ENCODE measurements at regions not wholly inside any gene's neighbourhood (a gene's known extent, or its start where the extent isn't known, plus 50 kb on each side); places are given as distances from the start of the nearest gene placed in this dataset.

DNA sequence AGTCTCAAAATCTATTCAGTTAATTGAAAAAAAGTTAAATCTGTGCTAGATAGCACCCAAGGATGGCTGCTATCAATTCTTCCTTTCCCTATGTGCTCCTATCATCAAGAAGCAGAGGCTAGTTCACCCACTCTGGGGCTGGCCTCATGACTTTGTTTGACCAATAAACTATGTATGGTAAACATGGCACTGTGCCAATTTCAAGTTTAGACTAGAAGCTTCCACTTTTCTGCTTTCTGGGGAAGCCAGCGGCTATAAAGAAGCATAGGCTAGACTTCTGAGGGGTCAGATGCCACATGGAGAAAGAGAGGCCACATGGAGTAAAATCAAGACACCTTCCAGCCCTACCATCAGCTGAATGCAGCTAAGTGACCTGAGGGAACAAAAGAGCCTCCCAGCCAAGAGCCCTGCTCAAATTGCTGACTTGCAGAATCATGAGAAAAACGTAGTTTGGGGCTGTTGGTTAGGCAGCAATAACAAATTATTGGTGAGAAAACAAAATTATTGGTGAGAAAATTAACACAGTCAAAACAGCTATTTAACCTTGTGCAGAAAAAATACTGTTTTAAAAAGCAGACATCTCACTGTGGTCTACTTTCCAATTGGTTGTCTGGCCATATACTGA lies 86.5 kb upstream of the SLC14A2 start:
- Histone ChIP-seq H3K36me3 (ENCODE audit: insufficient read depth, low read length, poor library complexity, severe bottlenecking) (no peaks in the 10 kb centered on the region), H3K4me3 (ENCODE audit: low read depth, low read length, poor library complexity, severe bottlenecking) (no peak overlapping the region), H3K27ac (ENCODE audit: low read depth, low read length, poor library complexity, severe bottlenecking) (no peak overlapping the region), H3K4me1 (ENCODE audit: insufficient read depth, low read length, poor library complexity, severe bottlenecking) (no peaks in the 10 kb centered on the region), H3K9me3 (ENCODE audit: low read depth, low read length, poor library complexity, severe bottlenecking) (no peaks in the 10 kb centered on the region), H3K27me3 (replicated peaks; ENCODE audit: insufficient read depth, low read depth, low read length, poor library complexity) (no peaks in the 10 kb centered on the region)
- ChIA-PET POLR2A (ENCODE audit: low non-redundant PET) (no interaction called here), CTCF (no interaction called here)
- BruUV-seq (replicated peaks) = no TSS peak
- TF ChIP-seq, protein P1, sequence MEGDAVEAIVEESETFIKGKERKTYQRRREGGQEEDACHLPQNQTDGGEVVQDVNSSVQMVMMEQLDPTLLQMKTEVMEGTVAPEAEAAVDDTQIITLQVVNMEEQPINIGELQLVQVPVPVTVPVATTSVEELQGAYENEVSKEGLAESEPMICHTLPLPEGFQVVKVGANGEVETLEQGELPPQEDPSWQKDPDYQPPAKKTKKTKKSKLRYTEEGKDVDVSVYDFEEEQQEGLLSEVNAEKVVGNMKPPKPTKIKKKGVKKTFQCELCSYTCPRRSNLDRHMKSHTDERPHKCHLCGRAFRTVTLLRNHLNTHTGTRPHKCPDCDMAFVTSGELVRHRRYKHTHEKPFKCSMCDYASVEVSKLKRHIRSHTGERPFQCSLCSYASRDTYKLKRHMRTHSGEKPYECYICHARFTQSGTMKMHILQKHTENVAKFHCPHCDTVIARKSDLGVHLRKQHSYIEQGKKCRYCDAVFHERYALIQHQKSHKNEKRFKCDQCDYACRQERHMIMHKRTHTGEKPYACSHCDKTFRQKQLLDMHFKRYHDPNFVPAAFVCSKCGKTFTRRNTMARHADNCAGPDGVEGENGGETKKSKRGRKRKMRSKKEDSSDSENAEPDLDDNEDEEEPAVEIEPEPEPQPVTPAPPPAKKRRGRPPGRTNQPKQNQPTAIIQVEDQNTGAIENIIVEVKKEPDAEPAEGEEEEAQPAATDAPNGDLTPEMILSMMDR (conservative IDR thresholded peaks at IDR 0.05; ENCODE audit: low read depth, low read length) = no peak
- no peak for TF ChIP-seq EZH2 (IDR thresholded peaks at IDR 0.05; ENCODE audit: borderline replicate concordance, low read depth, low read length, poor library complexity, severe bottlenecking)
- intact Hi-C loops (cut with micrococcal nuclease; ENCODE audit: unreplicated experiment) = no loop called here
- DNase-seq (ENCODE audit: low spot score) = no peak

GRCh38 chr18:45538444-45538843 lies 76.8 kb upstream of the SLC14A2 start:
- no peak overlapping the region for H3K4me3 ChIP-seq (ENCODE audit: low read depth, low read length, poor library complexity, severe bottlenecking)
- no peaks in the 10 kb centered on the region for H3K9me3 ChIP-seq (ENCODE audit: low read depth, low read length, poor library complexity, severe bottlenecking)
- no peaks in the 10 kb centered on the region for H3K4me1 ChIP-seq (ENCODE audit: insufficient read depth, low read length, poor library complexity, severe bottlenecking)
- no peak for DNase-seq (ENCODE audit: low spot score)
- CTCF ChIA-PET = no interaction called here
- no peaks in the 10 kb centered on the region for H3K36me3 ChIP-seq (ENCODE audit: insufficient read depth, low read length, poor library complexity, severe bottlenecking)
- no peak overlapping the region for H3K27ac ChIP-seq (ENCODE audit: low read depth, low read length, poor library complexity, severe bottlenecking)
- no TSS peak for BruUV-seq (replicated peaks)
- TF ChIP-seq EZH2 (IDR thresholded peaks at IDR 0.05; ENCODE audit: borderline replicate concordance, low read depth, low read length, poor library complexity, severe bottlenecking) = no peak
- TF ChIP-seq, protein P1 (conservative IDR thresholded peaks at IDR 0.05; ENCODE audit: low read depth, low read length) = no peak
- no peaks in the 10 kb centered on the region for H3K27me3 ChIP-seq (replicated peaks; ENCODE audit: insufficient read depth, low read depth, low read length, poor library complexity)
- intact Hi-C loops (cut with micrococcal nuclease; ENCODE audit: unreplicated experiment) = no loop called here
- POLR2A ChIA-PET (ENCODE audit: low non-redundant PET) = no interaction called here

DNA sequence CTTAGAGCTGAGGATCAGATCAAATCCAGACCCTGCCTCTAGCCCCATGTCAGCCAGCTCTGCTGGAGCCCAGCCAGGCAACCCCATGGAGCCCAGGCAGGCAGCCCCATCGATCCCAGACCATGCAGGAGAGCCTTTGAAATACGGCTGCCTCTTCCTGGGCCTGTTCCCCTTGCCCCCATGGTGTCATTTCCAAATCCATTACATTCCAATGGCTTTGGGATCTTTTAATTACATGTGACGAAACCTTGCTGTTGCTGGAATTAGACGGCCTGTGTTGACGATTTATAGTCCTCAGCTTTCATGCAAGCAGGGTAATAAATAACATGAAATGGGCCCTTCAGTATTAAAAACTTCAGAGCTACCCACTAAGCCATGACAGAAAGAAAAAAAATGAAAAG lies 75.8 kb upstream of the SLC14A2 start:
- no peaks in the 10 kb centered on the region for H3K4me1 ChIP-seq (ENCODE audit: insufficient read depth, low read length, poor library complexity, severe bottlenecking)
- TF ChIP-seq, protein P1 (conservative IDR thresholded peaks at IDR 0.05; ENCODE audit: low read depth, low read length) = no peak
- TF ChIP-seq EZH2 (IDR thresholded peaks at IDR 0.05; ENCODE audit: borderline replicate concordance, low read depth, low read length, poor library complexity, severe bottlenecking) = no peak
- BruUV-seq (replicated peaks) = no TSS peak
- POLR2A ChIA-PET (ENCODE audit: low non-redundant PET) = no interaction called here
- CTCF ChIA-PET = no interaction called here
- intact Hi-C loops (cut with micrococcal nuclease; ENCODE audit: unreplicated experiment) = no loop called here
- no peak for DNase-seq (ENCODE audit: low spot score)
- no peak overlapping the region for H3K4me3 ChIP-seq (ENCODE audit: low read depth, low read length, poor library complexity, severe bottlenecking)
- no peaks in the 10 kb centered on the region for H3K9me3 ChIP-seq (ENCODE audit: low read depth, low read length, poor library complexity, severe bottlenecking)
- H3K27me3 ChIP-seq (replicated peaks; ENCODE audit: insufficient read depth, low read depth, low read length, poor library complexity) = no peaks in the 10 kb centered on the region
- no peaks in the 10 kb centered on the region for H3K36me3 ChIP-seq (ENCODE audit: insufficient read depth, low read length, poor library complexity, severe bottlenecking)
- H3K27ac ChIP-seq (ENCODE audit: low read depth, low read length, poor library complexity, severe bottlenecking) = no peak overlapping the region

Measured in A673 (cell line).